Endothelial cell of hepatic sinusoid (primary cell): ENCODE measurements at regions not wholly inside any gene's neighbourhood (a gene's known extent, or its start where the extent isn't known, plus 50 kb on each side); places are given as distances from the start of the nearest gene placed in this dataset.

ENCODE experiments used
- in situ Hi-C: cut with HindIII; loops from 2 replicates; pipeline ENCODE4 v1.10.0; 2017; ENCODE audit warnings: low sequenced_read_pairs

- in situ Hi-C loops, result no loop called here
Measured at GRCh38 chr12:93195511-93195910, 182.2 kb upstream of the NUDT4 start.

DNA sequence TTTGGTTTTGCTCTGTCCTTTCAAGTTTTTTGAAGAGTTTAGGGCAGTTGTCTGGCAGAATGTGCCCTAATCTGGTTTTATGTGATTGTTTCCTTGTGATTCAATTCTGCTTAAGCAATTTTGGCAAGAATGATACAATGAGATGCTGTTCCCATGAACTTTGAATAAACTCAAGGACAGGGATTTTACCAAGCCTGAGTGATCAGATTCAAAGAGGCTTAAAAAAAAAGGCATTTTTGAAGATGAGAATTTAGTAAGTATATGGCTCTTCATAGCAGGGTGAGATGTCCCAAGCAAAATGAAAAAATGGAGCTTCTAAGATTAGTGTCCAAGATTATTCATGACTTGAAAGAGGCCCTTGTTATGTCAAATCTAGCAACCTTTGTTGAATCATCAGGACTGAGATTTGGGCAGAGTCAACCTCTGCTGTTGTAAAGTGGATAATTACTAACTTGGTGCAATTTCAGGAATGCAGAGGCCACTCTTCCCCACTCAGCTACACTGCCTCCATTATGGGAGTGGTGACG lies 180.6 kb upstream of the NUDT4 start:
- in situ Hi-C loops, result no loop called here

DNA sequence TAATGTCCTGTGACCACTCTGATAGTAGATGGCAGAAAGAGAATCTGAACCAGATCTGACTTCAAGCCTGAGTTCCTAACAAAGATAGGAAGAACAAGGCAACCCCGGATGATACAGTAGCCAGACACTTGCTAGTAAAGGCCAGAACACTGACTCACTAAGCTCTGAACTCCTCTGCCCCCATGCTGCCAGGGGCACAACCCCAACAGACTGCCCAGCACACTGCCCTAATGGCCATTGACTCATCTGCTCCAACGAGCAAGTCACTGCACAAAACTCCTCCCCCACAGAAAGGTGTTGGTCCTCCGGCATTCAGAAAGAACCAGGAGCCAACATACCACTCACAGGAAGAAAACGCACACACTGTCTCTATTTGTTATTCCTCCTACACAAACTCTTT lies 179.6 kb upstream of the NUDT4 start:
- in situ Hi-C loops, result no loop called here

GRCh38 chr12:93199831-93200236 lies 177.9 kb upstream of the NUDT4 start:
- in situ Hi-C loops, result no loop called here

DNA sequence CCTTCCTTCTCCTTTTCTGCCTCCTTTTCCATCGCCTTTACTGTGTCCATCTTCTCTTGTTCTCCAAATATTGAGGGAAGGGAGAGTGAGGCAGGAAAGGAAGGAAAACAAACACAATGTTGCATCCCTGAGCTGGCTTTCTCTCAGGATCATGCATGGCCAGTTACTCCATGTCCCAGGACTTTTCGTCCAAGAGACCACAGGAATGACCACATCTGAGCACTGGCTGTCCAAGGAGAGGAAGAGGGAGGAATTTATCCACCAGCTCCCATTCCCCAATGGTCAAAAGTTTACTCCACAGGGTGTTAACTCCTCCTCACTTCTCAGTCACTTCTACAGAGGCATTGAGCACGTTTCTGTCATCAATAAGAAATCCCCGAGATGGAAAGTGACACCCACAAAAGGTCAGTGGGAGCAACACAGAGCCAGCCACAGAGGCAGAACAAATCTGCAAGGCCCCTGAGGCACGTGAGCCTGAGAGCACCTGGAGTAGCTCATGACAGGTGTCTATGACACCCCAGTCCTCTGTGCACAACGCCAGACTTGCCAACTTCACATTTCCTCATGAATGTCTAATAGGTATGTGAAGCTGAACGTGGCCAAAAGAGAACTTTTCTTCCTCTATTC lies 177.3 kb upstream of the NUDT4 start:
- in situ Hi-C loops, result no loop called here

DNA sequence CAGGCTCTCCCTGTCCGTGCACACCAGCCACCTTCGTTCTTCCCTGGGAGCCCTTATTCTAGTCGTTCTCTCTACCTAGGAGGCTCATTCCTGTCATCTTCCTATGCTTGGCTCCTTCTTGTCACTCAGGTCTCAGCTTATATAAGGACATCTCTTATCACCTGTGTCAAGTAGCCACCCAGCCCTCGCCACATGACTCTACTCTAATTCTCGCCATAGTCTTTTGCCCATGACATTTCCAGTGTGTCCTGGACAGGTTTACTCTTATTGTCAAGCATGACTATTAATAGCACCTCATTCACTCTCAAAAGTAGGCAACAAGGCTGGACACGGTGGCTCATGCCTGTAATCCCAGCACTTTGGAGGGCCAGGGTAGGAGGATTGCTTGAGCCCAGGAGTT lies 175.7 kb upstream of the NUDT4 start:
- in situ Hi-C loops, result no loop called here

DNA sequence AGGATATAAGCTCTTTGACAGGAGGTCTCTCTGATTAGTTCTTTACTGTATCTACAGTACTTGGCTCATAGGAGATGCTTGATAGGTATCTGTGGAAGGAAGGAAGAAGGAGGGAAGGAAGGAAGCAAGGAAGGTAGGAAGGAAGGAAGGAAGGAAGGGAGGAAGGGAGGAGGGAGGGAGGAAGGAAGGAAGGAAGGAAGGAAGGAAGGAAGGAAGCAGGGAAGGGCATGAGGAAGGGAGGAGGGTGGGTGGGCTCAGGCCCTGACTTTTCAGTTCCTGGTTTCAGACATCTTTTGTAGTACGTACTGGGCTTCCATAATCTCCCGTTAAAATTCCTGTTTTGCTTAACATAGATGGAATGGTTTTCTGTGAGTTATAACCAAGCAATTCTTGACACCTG lies 175.0 kb upstream of the NUDT4 start:
- in situ Hi-C loops, result no loop called here

- in situ Hi-C loops, result no loop called here
Measured at GRCh38 chr12:93203361-93203760, 174.4 kb upstream of the NUDT4 start.

GRCh38 chr12:93204896-93205295 lies 172.8 kb upstream of the NUDT4 start:
- in situ Hi-C loops, result no loop called here

DNA sequence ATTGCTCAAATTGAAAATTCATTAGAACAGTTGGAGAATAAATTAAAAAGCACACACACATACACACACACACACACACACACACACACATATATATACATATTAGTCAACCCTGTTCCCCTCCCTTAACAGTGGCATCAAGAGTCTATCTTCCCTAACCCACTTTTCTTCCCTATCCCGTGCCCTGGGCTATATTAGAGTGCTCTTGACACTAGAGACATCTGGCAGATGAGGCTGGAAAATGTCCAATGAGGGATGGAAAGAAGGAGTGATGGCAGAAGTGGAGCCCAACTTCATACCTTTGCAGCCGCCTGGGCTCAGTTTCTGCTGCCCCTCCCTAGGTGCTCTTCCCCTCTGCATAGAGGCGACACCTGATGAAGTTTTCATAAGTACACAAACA lies 172.4 kb upstream of the NUDT4 start:
- in situ Hi-C loops, result no loop called here

GRCh38 chr12:93208011-93208410 lies 169.7 kb upstream of the NUDT4 start:
- in situ Hi-C loops, result no loop called here

DNA sequence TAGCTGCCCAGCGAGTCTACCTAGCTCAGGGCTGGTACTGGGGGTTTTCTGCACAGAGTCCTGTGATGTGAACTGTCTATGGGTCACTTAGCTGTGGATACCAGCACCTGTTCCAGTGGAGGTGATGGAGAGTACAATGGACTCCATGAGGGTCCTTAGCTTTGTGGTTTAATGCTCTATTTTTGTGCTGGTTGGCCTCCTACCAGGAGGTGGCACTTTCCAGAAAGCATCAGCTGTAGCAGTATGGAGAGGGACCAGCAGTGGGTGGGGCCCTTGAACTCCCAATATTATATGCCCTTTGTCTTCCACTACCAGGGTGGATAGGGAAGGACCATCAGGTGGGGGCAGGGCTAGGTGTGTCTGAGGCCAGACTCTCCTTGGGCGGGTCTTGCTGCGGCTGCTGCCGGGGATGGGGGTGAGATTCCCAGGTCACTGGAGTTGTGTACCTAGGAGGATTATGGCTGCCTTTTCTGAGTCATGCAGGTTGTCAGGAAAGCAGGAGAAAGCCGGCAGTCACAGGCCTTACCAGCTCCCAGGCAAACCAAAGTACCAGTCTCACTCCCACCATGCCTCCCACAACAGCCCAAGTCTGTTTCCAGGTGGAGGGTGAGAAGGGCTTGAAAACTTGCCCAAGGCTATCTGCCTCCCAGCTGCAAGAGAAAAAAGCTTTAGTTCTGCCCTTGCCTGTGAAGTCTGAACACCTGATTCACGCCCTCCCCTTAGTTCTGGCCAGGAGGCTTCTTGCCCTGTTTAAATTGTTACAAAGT lies 163.0 kb upstream of the NUDT4 start:
- in situ Hi-C loops, result no loop called here

DNA sequence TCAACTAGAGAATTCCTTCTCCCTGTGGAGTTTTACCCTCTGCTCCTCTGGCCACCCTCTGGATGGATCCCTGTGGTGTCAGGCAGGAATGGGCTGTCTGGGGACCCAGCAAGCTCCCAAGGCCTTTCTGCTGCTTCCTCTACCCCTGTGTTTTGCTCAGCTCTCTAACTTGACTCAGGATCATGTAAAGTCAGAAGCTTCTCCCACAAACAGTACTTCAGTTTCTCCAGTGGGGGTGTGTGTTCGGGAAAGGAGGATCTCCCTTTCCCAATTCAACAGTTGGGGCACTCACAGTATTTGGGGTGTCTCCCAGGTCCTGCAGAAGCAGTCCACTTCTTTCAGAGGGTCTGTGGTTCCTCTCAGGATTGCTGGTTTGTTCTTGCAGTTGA lies 162.4 kb upstream of the NUDT4 start:
- in situ Hi-C loops, result no loop called here

DNA sequence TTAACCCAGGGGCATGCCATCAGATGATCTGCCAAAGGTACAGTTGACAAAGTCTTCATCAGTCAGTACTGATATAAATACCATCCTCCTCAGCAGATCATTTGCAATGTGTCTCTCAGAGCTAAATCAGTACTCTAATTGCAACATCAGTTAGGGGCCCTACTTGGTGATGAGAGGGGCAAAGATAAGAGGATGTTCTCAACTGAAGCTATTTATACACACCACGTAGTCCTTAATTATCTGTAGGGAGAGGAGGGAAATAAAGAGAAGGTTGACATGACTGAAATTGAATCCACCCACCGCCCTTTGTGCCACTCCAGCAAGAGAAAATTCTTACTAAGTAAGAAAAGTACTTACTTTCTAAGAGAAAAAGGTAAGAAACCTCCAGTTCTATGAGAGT lies 157.8 kb upstream of the NUDT4 start:
- in situ Hi-C loops, result no loop called here

DNA sequence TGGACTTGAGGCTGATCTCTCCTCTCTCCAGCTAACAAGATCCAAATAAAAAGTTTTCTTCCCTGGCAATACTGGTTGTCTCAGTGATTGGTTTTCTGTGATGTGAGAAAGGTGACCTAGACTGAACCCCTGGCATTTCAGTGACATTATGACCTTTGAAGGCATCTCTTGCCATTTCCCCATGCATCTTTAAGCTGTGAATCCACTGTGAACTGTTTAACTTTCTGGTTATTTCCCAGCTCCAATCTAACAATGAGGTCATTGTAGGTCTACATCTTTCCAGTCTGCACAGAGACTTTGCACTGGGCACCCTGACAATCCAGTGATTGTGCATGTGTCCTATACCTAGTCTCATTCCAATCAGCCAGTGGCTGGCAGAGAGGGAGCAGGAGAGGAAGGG lies 155.9 kb upstream of the NUDT4 start:
- in situ Hi-C loops, result no loop called here

DNA sequence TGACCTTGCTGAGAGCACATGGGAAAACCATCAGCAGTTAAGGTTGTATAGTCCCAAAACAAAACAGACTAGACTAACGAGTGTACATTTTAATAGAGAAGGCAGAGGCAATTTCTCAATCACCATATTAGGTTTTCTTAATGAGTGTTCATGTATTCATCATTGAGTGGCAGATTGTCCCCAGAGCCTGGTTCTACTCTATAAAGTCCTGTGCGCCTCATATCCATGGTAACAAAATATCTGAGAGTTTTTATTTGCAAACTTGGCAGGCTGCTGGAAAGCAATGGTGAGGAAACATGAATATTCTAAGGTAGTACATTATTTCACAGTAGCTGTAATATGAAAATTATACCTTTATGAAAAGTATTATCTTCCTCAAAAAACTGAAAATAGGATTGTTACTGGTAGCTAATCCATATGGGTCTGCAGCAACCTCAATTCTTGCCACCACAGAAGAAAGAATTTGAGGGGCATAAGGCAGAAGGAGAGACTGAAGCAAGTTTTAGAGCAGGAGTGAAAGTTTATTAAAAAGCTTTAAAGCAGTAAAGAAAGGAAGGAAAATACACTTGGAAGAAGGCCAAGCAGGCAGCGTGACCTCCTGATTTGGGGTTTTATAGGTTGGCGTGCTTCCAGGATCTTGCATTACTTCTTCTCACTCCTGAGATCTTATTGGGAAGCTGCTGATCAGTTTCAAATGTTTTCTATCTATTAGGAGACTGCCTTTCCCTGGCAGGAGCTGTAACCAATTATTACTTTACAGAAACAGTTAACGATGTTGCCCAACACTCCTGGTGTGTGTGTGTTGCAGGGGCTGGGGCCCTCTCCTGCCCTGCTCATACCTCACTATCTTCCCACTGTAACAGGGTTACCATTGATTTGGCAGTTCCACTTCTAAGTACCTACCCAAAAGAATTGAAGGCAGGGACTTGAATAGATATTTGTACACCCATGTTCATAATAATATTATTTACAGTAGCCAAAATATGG lies 154.0 kb upstream of the NUDT4 start:
- in situ Hi-C loops, result no loop called here

- in situ Hi-C loops, result no loop called here
Measured at GRCh38 chr12:93225094-93225493, 152.6 kb upstream of the NUDT4 start.

GRCh38 chr12:93226361-93226760 lies 151.4 kb upstream of the NUDT4 start:
- in situ Hi-C loops, result no loop called here

DNA sequence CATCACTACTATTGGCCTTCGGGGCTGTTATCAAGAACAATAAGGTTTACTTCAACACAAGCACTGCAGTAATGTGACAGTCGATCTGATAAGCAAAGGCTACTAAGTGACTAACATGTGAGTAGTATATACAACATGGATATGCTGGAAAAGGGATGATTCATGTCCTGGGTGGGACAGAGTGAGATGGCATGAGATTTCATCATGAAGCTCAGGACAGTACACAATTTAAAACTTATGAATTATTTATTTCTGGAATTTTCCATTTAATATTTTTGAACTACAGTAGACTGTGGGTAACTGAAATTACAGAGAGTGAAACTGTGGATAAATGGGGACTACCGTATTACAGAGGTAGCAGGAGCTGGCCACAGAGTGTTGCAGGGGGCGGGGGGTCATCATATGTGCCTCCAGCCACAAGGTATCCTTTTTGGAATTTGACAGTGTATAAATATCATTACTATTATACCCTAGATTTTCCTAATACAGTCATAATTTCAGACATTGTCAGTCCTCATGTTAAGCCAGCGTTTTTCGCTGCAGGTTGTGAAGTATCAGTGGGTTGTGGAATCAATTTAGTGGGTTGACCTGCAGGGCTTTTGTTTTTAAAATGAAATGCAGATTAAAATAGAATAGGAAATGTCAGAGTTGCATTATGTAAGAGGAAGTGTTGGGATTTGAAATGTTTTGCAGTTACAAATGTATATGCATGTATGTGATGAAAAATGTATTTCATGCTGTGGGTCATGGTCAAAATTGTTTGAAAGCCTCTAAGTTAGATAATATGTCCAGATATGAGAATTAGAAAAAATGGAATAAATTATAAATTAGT lies 148.0 kb upstream of the NUDT4 start:
- in situ Hi-C loops, result no loop called here

DNA sequence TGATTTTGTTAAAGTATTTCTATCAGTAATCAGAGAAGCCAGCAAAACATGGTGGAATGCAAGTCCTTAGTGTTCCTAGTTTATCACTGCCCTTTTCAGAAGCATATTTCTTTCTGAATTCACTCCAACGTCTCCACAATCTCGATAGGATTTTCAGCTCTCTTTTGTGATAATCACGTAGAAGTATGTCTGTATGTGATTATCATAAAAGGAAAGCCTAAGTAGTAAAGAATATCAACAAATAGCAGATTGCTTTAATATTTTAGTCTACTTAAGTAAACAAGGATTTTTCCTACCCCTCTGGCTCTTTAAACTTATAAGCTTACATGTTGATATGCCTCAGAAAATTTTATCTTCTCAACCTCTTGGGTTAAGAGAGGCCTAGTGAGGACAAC lies 147.4 kb upstream of the NUDT4 start:
- in situ Hi-C loops, result no loop called here

DNA sequence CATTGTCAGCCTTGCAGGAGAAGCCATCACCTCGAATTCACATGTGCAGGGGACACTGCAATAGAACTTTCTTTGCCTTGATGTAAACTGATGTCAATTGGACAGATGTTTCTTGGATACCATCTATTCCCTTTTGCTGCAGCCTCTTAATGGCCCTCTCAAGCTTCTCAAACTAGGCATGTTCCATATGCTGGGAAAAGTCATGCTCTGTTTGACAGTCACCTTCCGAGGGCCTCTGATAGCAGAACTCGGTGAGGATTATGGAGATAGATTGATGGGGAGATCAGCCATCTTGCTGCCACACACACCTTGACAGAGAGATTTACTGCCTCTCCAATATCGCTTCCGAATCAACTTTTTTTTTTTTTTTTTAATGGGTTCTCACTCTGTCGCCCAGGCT lies 145.8 kb upstream of the NUDT4 start:
- in situ Hi-C loops, result no loop called here
